Natural killer cell treated with Interleukin-12 subunit alpha and Interleukin-12 subunit beta and Interleukin-15 and Interleukin-18, amount 100 ng/mL, for 72 hours (primary cell): ENCODE measurements at regions not wholly inside any gene's neighbourhood (a gene's known extent, or its start where the extent isn't known, plus 50 kb on each side); places are given as distances from the start of the nearest gene placed in this dataset.

Experiments used
- ATAC-seq, 2 donors: fragments of 150-1000 bp; cut with Tn5 transposase in 1 of 2; sonication (Bioruptor Pico), chemical (Tn5 transposase) in 1 of 2; 2 replicates each; pipeline ENCODE4 v1.10.0; 2021
- DNase-seq: peaks from one replicate; pipeline ENCODE4 v3.0.0; 2022; ENCODE audit warnings: low spot score
- H3K27ac Mint-ChIP-seq, 2 donors: 1 replicate in 1 of 2; 2 replicates in 1 of 2; pipeline ENCODE4 v1.8.0; 2022; ENCODE audit warnings: mixed read lengths in 2 of 2, mild to moderate bottlenecking in 1 of 2, moderate library complexity in 1 of 2
- H3K27me3 Mint-ChIP-seq, 2 donors: 1 replicate in 1 of 2; 2 replicates in 1 of 2; pipeline ENCODE4 v1.8.0; 2022; ENCODE audit warnings: mixed read lengths in 2 of 2
- H3K36me3 Mint-ChIP-seq: one replicate; pipeline ENCODE4 v1.8.0; 2022; ENCODE audit warnings: mixed read lengths
- H3K4me1 Mint-ChIP-seq, 2 donors: 1 replicate in 1 of 2; 2 replicates in 1 of 2; pipeline ENCODE4 v1.8.0; 2022; ENCODE audit warnings: low read depth in 2 of 2, mixed read lengths in 2 of 2, mild to moderate bottlenecking in 1 of 2
- H3K4me3 Mint-ChIP-seq: one replicate; pipeline ENCODE4 v1.8.0; 2022; ENCODE audit warnings: mixed read lengths
- H3K9me3 Mint-ChIP-seq: 2 replicates; pipeline ENCODE4 v1.8.0; 2022; ENCODE audit warnings: mixed read lengths

DNA sequence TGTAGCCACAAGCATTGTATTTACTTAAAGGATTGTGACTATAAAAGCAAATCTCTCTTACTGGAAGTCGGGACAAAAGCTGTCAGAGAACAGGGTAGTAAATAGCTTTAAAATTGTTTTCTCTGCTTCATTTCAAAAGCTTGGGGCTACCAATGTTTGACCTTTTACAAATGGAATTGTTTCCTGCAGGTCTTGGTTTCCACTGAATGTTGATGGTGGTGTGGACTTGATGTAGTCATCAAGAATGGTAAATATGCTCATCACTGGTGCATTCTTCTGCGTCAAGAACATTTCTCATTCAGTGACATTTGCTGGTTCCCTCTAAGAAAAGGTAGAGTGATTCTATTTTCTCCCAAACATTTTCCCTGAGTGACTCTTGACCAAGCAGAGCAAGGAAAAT is 435.4 kb upstream of the KHDRBS2 start:
- Mint-ChIP-seq H3K4me3 (no peak overlapping the region), H3K36me3 (no peaks in the 10 kb centered on the region), H3K27ac (no peak overlapping the region), H3K27me3 (no peaks in the 10 kb centered on the region), H3K9me3 (peaks cover 19% of the 10 kb centered on the region), H3K4me1 (no peaks in the 10 kb centered on the region)
- no peak for DNase-seq
- no peak for ATAC-seq

DNA sequence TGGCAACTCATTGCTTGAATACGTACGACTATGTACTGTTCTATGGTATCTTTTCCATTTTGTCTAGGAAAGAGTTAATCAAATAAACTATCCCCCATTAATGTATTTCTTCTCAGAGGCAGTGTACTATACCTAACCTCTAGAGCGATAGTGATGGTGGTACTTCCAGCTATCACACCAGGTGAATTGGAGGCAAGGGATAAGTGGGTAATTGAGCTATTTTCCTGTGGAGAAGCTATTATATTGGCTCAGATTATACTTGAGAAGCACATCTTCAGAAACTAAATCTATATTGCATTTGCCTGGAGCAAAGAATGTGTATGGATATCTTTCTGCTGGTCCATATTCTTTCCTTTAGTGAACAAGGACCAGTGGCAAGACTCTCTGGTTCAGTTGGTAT is 430.7 kb upstream of the KHDRBS2 start:
- ATAC-seq = no peak
- H3K4me3 Mint-ChIP-seq = no peak overlapping the region
- DNase-seq = no peak

DNA sequence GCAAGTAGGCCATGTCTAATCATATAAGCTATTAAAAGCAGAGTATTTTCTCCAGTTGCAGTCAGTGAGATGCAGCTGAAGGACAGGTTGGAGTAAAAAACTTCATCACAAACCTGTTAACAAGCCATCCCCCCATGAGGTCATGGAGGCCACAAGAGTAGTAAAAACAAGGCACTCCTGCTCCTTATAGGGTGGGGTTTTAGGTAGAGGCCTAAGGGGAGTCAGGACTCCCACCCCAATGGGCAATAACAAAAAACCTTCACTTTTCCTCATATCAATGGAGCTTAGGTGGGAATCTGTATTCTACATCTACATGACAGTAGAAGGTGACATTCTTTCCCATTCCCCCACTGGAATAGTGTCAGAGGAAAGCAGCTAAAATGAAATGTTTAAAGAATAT is 428.1 kb upstream of the KHDRBS2 start:
- Mint-ChIP-seq H3K27me3 (no peaks in the 10 kb centered on the region), H3K9me3 (peaks cover 3% of the 10 kb centered on the region), H3K4me3 (no peak overlapping the region), H3K4me1 (no peaks in the 10 kb centered on the region), H3K36me3 (no peaks in the 10 kb centered on the region), H3K27ac (no peak overlapping the region)
- DNase-seq (no peak), ATAC-seq (no peak)

More for the DNA sequence above, 430.7 kb upstream of the KHDRBS2 start:
- H3K36me3 Mint-ChIP-seq = no peaks in the 10 kb centered on the region
- H3K27ac Mint-ChIP-seq = no peak overlapping the region
- H3K4me1 Mint-ChIP-seq = no peaks in the 10 kb centered on the region
- no peaks in the 10 kb centered on the region for H3K27me3 Mint-ChIP-seq
- H3K9me3 Mint-ChIP-seq = peaks cover 8% of the 10 kb centered on the region

DNA sequence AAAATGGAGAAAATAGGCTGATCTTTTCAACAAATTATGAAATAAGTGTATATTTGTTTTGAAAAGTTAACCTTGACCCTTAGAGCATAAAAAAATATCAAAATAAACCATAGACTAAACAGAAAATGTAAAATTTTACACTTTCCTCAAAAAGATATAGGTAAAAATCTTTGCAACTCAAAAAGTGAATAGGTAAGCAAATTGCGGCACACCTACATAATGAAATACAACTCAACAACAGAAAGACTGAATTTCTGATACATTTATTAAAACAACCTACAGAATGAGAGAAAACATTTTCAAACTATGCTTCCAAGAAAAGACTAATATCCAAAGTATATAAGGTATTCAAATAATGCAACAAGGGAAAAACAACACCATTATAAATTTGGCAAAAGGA is 425.7 kb upstream of the KHDRBS2 start:
- H3K27ac Mint-ChIP-seq = no peak overlapping the region
- no peaks in the 10 kb centered on the region for H3K27me3 Mint-ChIP-seq
- no peak overlapping the region for H3K4me3 Mint-ChIP-seq
- no peaks in the 10 kb centered on the region for H3K36me3 Mint-ChIP-seq
- no peaks in the 10 kb centered on the region for H3K4me1 Mint-ChIP-seq
- no peak for DNase-seq
- no peak for ATAC-seq
- H3K9me3 Mint-ChIP-seq = peaks cover 9% of the 10 kb centered on the region

DNA sequence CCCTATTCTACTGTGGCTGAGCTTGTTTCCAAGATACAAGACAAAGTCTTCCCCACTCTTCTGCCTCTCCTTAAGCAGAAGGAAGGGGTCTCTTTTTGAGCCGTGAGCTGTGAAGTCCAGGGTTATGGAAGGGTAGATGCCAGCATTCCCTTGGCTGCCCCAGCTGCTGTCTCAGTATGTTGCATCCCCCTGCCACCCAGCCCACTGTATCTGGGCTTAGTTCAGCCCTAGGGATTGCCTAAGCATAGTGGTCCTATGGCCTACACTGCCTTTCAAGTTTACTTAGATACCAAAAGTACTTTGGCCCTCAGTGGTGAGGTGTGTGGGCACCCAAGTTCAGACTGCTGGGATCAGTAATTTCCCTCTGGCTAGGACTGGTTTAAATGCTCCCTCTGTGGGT is 421.9 kb upstream of the KHDRBS2 start:
- Mint-ChIP-seq H3K27me3 (no peaks in the 10 kb centered on the region), H3K4me3 (no peak overlapping the region), H3K4me1 (no peaks in the 10 kb centered on the region), H3K27ac (no peak overlapping the region), H3K9me3 (peaks cover 27% of the 10 kb centered on the region), H3K36me3 (peaks cover 4% of the 10 kb centered on the region)
- ATAC-seq (no peak), DNase-seq (no peak)

DNA sequence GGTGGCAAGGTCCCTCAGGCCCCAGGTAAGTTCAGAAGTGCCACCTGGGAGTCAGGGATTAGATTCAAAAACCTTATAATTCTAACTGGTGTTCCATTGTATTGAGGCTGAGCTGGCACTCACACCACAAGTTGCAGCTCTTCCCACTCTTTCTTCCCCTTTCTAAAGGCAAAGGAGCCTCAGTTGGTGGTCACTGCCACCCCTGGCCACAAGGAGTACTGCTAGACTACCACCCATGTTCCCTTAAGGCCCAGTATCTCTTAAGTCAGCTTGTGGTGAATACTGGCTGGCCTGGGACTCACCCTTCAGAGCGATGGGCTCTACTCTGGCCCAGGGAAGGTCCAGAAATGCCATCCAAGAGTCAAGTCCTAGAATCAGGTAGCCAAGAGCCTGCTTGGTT is 421.1 kb upstream of the KHDRBS2 start:
- Mint-ChIP-seq H3K27me3 (no peaks in the 10 kb centered on the region), H3K4me3 (no peak overlapping the region), H3K4me1 (no peaks in the 10 kb centered on the region), H3K9me3 (peaks cover 30% of the 10 kb centered on the region), H3K36me3 (peaks cover 4% of the 10 kb centered on the region), H3K27ac (no peak overlapping the region)
- DNase-seq (no peak), ATAC-seq (no peak)

DNA sequence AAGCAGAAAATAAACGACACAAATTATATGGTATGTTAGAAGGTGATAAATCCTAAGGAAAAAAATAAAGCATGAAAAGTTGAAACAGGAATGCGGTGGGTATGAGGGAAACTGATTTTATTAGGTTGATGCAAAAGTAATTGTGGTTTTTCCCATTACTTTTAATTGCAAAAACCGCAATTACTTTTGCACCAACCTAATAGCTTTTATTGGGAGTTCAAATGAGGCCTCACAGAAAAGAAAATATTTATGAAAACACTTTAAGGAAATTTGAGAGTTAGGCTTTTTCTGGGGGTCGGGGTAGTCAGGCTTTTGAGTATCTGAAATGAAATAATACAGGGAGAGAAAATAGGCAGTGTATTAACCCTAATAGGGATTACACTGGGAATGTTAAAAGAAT is 397.0 kb upstream of the KHDRBS2 start:
- no peaks in the 10 kb centered on the region for H3K27me3 Mint-ChIP-seq
- ATAC-seq (no peak), DNase-seq (no peak)
- no peak overlapping the region for H3K4me3 Mint-ChIP-seq
- H3K9me3 Mint-ChIP-seq = peaks cover 15% of the 10 kb centered on the region
- no peak overlapping the region for H3K27ac Mint-ChIP-seq
- no peaks in the 10 kb centered on the region for H3K4me1 Mint-ChIP-seq
- H3K36me3 Mint-ChIP-seq = no peaks in the 10 kb centered on the region

DNA sequence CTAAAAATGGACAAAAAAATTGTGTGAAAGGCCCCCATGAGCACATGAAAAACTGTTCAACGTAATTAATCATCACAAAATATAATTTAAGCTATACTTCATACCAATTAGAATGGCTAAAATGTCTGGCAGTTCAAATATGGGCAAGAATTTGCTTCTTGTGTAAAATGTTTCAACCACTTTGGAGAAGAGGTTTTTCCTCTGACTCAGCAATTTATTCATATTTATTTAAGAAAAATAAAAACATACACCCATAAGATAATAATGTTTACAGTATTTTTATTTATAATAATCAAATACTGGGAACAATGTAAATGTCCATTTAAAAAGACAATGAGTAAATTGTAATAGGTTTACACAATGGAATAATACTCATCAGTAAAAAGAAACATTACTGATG is 395.1 kb upstream of the KHDRBS2 start:
- no peaks in the 10 kb centered on the region for H3K4me1 Mint-ChIP-seq
- no peak overlapping the region for H3K4me3 Mint-ChIP-seq
- no peak for ATAC-seq
- DNase-seq = no peak
- H3K27me3 Mint-ChIP-seq = no peaks in the 10 kb centered on the region
- H3K36me3 Mint-ChIP-seq = no peaks in the 10 kb centered on the region
- peaks cover 20% of the 10 kb centered on the region for H3K9me3 Mint-ChIP-seq
- no peak overlapping the region for H3K27ac Mint-ChIP-seq

DNA sequence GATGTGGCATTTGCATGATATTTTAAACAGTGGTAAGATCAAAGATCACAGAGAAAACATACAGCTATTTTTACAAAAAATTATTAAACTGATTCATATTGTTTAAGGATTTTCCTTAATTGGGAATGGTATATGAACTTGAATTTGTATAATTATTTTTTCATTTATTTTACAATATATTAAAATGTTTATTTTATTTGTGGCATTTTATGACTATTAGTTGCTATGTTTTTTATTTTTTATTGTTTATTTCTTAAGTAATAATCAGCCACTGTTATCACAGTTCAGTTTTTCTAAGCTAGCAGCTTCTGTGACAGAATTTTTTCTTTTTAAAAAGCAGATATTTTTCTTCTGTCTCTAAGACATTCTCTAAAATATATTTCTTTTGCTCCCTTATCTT is 387.0 kb upstream of the KHDRBS2 start:
- Mint-ChIP-seq H3K27me3 (no peaks in the 10 kb centered on the region), H3K36me3 (no peaks in the 10 kb centered on the region), H3K27ac (no peak overlapping the region), H3K4me3 (no peak overlapping the region), H3K9me3 (peaks cover 7% of the 10 kb centered on the region), H3K4me1 (no peaks in the 10 kb centered on the region)
- DNase-seq = no peak
- no peak for ATAC-seq

DNA sequence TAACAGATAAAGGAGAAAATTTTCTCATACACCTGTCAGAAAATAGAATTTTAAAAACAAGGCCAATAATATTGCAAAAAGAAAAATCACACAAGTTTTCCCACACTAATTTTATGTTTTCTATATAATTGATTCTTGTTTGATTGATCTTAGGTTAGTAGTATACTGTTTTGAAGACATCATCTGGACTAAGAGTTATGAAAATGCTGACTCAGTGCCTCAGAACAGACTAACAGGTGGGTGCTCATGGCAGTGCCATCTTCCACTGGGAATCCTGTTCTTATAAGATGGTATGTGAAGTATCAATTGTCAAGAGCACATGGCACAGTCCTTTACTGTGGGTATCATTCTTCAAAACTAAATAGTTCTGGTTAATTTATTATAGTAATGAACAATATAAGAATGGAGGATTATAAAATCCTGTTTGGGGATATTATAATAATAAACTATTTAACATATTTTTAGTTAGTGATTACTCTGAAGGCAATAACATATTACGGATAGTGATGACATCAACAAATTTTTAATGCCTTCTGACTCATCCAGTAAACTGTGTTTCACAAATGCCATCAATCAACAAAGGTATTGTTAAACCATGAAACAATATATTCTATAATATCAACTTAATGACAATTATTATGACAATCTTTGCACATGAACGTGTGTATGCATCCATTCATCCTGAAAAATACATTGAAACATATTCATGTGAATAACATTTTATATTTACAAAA is 384.6 kb upstream of the KHDRBS2 start:
- DNase-seq (no peak), ATAC-seq (no peak)
- no peaks in the 10 kb centered on the region for H3K4me1 Mint-ChIP-seq
- no peak overlapping the region for H3K4me3 Mint-ChIP-seq
- H3K27me3 Mint-ChIP-seq = no peaks in the 10 kb centered on the region
- peaks cover 2% of the 10 kb centered on the region for H3K9me3 Mint-ChIP-seq
- H3K27ac Mint-ChIP-seq = no peak overlapping the region
- no peaks in the 10 kb centered on the region for H3K36me3 Mint-ChIP-seq

DNA sequence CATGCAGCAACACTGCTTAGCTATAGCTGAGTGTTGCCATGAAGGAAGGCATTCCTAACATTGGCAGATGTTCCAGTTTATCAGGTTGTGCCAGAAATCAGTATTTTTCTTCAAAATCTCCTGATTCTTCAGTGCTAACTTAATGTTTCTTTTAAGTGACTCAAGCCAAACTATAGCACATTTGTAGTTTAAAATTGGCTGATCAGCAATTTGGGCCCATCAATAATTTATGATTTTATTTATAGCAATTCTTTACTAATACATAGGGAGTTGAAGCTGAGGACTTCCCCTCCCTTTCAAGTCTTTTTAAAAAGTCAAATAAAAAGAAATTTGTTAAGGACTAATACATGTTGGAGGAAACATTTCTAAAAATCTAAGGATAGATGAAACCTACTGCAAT is 383.8 kb upstream of the KHDRBS2 start:
- peaks cover 2% of the 10 kb centered on the region for H3K9me3 Mint-ChIP-seq
- ATAC-seq (no peak), DNase-seq (no peak)
- no peak overlapping the region for H3K4me3 Mint-ChIP-seq
- no peaks in the 10 kb centered on the region for H3K4me1 Mint-ChIP-seq
- H3K36me3 Mint-ChIP-seq = no peaks in the 10 kb centered on the region
- no peak overlapping the region for H3K27ac Mint-ChIP-seq
- no peaks in the 10 kb centered on the region for H3K27me3 Mint-ChIP-seq

DNA sequence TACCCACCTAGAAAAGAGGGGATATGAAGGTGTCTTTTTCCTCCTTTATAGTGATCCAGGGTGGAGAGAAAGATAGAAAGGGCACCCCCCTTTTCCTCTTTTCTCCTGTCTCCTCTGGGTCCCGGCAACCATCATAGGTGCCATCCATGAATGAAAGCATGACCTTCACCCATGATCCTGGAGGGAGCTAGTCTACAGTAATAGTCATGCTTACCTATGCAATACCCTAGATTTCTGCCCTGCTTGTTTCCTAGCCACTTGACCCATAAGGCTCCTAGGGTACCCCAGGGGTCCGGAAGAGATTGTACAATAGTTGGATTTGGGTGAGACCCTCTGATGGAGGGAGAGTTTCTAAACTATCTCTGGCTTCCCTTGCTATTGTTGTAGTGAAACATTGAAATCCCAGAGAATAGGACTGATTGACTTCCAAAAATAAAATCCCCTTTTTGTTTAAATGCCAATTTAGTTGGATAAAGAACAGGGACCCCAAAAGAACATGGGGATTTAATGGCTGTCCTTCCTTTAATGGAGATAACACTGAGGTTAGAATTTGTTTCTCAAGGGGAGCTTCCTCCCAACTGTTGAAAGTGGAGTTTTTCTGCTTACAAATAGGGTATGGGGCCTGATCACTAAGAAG is 366.8 kb upstream of the KHDRBS2 start:
- ATAC-seq (no peak), DNase-seq (no peak)
- Mint-ChIP-seq H3K4me3 (no peak overlapping the region), H3K4me1 (no peaks in the 10 kb centered on the region), H3K36me3 (peaks cover 19% of the 10 kb centered on the region), H3K27ac (no peak overlapping the region), H3K27me3 (no peaks in the 10 kb centered on the region), H3K9me3 (peaks cover 25% of the 10 kb centered on the region)

DNA sequence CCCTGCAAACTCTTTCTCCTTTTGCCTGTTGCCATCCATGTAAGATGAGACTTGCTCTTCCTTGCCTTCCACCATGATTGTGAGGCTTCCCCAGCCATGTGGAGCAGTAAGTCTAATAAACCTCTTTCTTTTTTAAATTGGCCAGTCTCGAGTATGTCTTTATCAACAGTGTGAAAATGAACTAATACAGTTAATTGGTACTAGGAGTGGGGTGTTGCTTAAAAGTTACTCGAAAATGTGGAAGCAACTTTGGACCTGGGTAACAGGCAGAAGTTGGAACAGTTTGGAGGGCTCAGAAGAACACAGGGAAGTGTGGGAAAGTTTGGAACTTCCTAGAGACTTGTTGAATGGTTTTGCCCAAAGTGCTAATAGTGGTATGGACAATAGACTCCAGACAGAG is 359.2 kb upstream of the KHDRBS2 start:
- Mint-ChIP-seq H3K4me3 (no peak overlapping the region), H3K27ac (no peak overlapping the region), H3K9me3 (peaks cover 34% of the 10 kb centered on the region), H3K27me3 (no peaks in the 10 kb centered on the region), H3K4me1 (no peaks in the 10 kb centered on the region), H3K36me3 (peaks cover 19% of the 10 kb centered on the region)
- DNase-seq = no peak
- ATAC-seq = no peak

DNA sequence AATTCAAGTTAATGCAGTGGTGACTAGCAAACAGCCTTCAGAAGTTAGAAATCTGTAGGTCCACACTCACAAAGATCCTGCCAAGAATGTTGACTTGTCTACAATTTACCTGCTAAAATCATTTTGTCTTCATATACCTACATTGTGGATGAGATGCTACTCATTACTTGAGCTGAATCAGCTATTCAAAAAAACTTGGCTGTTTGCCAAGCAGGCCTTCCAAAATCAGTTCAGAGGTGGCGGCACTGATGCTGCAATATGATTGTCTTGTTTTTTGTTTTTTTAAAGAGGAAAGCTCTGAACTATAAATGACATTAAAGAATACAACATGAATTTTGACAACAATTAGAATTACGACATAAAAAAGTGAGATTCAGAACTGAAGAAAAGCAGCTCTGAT is 354.7 kb upstream of the KHDRBS2 start:
- Mint-ChIP-seq H3K9me3 (peaks cover 25% of the 10 kb centered on the region), H3K27ac (no peak overlapping the region), H3K4me3 (no peak overlapping the region), H3K4me1 (no peaks in the 10 kb centered on the region), H3K27me3 (no peaks in the 10 kb centered on the region), H3K36me3 (peaks cover 26% of the 10 kb centered on the region)
- ATAC-seq (no peak), DNase-seq (no peak)

DNA sequence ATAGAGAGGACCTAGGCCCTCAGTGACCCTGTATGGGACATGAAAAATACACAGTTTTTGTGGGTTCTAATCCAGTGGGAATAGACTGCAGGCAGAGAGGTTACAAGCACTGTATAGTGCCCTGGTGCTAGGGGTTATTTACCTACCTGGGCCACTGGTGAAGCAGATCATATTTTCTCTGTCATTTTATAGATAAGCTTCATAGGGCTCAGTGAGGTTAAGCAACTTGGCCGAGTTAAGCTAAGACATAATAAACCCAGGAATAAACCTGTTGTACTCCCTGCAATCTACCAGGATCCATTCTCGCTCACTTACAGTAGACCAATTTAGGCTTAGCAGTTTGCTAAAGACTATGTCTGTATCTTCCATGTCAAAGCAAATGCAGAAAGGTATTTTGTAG is 340.6 kb upstream of the KHDRBS2 start:
- no peak for ATAC-seq
- no peaks in the 10 kb centered on the region for H3K27me3 Mint-ChIP-seq
- H3K4me1 Mint-ChIP-seq = no peaks in the 10 kb centered on the region
- no peak overlapping the region for H3K4me3 Mint-ChIP-seq
- peaks cover 4% of the 10 kb centered on the region for H3K36me3 Mint-ChIP-seq
- DNase-seq = no peak
- H3K27ac Mint-ChIP-seq = no peak overlapping the region
- peaks cover 11% of the 10 kb centered on the region for H3K9me3 Mint-ChIP-seq
